Tibial artery (tissue), 4 donors: ENCODE measurements at regions not wholly inside any gene's neighbourhood (a gene's known extent, or its start where the extent isn't known, plus 50 kb on each side); places are given as distances from the start of the nearest gene placed in this dataset.
"Not testable (repeated sequence)": the region's sequence is repeated elsewhere in the genome, so short reads cannot be mapped to it uniquely, and the experiment has no call there.

ENCODE experiments used
- DNase-seq, 2 donors: peaks; one replicate each; pipeline ENCODE4 v3.0.0-alpha.2; 2019
- H3K27ac ChIP-seq, 2 donors: fragments of 200-600 bp; sonication (generic) in 1 of 2; 1 replicate in 1 of 2; 2 replicates in 1 of 2; pipeline ENCODE4 v1.5.1; 2018 to 2019; ENCODE audit warnings: mild to moderate bottlenecking in 1 of 2
- H3K27me3 ChIP-seq, 2 donors: fragments of 200-600 bp; sonication (generic) in 1 of 2; one replicate each; pipeline versions ENCODE4 v1.5.1 to v1.6.0; 2016 to 2019
- H3K36me3 ChIP-seq, 3 donors: fragments of 200-600 bp; sonication (generic) in 2 of 3; one replicate each; pipeline ENCODE4 v1.5.1; 2016 to 2019; ENCODE audit warnings: mild to moderate bottlenecking in 2 of 3
- H3K4me1 ChIP-seq, 4 donors: fragments of 200-600 bp; sonication (generic) in 2 of 4; 1 replicate in 3 of 4; 2 replicates in 1 of 4; pipeline ENCODE4 v1.5.1; 2016 to 2019
- H3K4me3 ChIP-seq, 2 donors: fragments of 200-600 bp; sonication (generic) in 1 of 2; 1 replicate in 1 of 2; 2 replicates in 1 of 2; pipeline ENCODE4 v1.5.1; 2018 to 2019; ENCODE audit warnings: mild to moderate bottlenecking in 2 of 2
- H3K9me3 ChIP-seq, 3 donors: fragments of 200-600 bp; sonication (generic) in 1 of 3; one replicate each; pipeline ENCODE4 v1.5.1; 2016 to 2019
- intact Hi-C: fragments of 100-400 bp; cut with DNase I; formaldehyde crosslinking; loops from one replicate; pipeline ENCODE4 v1.15.0; 2023; ENCODE audit warnings: low total_unique reads
- TF ChIP-seq, protein P1 (sequence below), 2 experiments: fragments of 200-600 bp in 1 of 2; fragments of 450-650 bp in 1 of 2; IDR thresholded peaks; one replicate each; pipeline ENCODE4 v1.5.1; 2017 to 2019; ENCODE audit warnings: antibody characterized with exemption in 2 of 2, mild to moderate bottlenecking in 1 of 2, moderate library complexity in 1 of 2

DNA sequence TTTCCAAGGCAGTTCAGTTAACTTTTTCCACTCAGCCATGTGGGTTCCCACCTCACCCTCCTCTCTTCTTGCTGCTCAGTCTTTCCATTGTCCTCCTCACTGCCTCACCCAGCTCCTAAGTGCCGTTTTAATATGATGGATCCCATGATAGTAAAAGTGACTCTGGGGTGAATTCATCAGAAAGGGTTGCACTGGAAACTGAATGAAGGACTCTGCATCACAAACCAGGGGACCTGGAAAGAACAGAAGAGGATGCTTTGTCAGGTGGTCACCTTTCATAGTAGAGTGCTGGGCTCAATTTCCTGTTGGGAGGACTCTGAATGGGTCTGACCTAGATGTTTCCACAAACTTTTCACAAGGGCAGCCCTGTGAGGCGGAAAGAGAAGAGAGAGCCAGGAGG is 67.8 kb upstream of the SLC8A3 start:
- TF ChIP-seq, protein P1, sequence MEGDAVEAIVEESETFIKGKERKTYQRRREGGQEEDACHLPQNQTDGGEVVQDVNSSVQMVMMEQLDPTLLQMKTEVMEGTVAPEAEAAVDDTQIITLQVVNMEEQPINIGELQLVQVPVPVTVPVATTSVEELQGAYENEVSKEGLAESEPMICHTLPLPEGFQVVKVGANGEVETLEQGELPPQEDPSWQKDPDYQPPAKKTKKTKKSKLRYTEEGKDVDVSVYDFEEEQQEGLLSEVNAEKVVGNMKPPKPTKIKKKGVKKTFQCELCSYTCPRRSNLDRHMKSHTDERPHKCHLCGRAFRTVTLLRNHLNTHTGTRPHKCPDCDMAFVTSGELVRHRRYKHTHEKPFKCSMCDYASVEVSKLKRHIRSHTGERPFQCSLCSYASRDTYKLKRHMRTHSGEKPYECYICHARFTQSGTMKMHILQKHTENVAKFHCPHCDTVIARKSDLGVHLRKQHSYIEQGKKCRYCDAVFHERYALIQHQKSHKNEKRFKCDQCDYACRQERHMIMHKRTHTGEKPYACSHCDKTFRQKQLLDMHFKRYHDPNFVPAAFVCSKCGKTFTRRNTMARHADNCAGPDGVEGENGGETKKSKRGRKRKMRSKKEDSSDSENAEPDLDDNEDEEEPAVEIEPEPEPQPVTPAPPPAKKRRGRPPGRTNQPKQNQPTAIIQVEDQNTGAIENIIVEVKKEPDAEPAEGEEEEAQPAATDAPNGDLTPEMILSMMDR (IDR thresholded peaks at IDR 0.05): no peak
- Histone ChIP-seq H3K27me3 (peaks cover 0 to 40% of the 10 kb centered on the region in 2 donors), H3K4me1 (peaks cover 0 to 7% (median 5%) of the 10 kb centered on the region in 4 donors), H3K36me3 (no peaks in the 10 kb centered on the region), H3K4me3 (no peak overlapping the region), H3K27ac (no peak overlapping the region), H3K9me3 (no peaks in the 10 kb centered on the region)
- DNase-seq: no peak
- intact Hi-C loops: no loop called here

DNA sequence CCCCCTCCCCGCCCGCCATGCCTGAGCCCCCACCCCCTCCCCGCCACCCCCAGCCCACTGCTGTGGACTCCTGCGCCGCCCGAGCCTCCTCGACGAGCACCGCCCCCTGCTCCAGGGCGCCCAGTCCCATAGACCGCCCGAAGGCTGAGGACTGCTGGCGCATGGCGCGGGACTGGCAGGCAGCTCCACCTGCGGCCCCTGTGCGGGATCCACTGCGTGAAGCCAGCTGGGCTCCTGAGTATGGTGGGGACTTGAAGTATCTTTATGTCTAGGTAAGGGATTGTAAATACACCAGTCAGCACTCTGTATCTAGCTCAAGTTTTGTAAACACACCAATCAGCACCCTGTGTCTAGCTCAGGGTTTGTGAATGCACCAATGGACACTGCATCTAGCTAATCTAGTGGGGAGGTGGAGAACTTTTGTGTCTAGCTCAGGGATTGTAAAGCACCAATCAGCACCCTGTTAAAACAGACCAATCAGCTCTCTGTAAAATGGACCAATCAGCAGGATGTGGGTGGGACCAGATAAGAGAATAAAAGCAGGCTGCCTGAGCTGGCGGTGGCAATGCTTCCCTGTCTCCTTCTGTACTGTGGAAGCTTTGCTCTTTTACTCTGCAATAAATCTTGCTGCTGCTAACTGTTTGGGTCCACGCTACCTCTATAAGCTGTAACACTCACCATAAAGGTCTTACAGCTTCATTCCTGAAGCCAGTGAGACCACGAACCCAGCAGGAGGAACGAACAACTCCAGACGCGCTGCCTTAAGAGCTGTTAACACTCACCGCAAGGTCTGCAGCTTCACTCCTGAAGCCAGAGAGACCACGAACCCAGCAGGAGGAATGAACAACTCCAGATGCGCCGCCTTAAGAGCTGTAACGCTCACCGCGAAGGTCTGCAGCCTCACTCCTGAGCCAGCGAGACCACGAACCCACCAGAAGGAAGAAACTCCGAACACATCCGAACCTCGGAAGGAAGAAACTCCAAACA is 66.6 kb upstream of the SLC8A3 start:
- H3K27ac ChIP-seq, H3K4me1 ChIP-seq: not testable (repeated sequence)

DNA sequence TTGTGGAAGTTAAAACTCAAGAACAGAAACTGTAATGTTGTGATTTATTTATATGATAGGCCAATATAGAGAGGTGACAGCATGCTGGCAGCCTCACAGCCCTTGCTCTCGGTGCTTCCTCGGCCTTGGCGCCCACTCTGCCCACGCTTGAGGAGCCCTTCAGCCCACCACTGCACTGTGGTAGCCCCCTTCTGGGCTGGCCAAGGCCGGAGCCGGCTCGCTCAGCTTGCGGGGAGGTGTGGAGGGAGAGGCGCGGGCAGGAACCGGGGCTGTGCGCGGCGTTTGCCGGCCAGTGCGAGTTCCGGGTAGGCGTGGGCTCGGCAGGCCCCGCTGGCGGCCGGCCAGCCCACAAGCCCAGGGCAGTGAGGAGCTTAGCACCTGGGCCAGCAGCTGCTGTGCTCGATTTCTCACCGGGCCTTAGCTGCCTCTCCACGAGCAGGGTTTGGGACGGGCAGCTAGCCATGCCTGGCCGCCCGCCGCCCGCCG is 65.8 kb upstream of the SLC8A3 start:
- Histone ChIP-seq H3K9me3 (no peaks in the 10 kb centered on the region), H3K27me3 (peaks cover 0 to 40% of the 10 kb centered on the region in 2 donors), H3K4me1 (peaks cover 0 to 7% (median 5%) of the 10 kb centered on the region in 4 donors), H3K4me3 (peak overlapping the region; percentile 35 to 48), H3K27ac (no peak overlapping the region), H3K36me3 (no peaks in the 10 kb centered on the region)
- no peak for DNase-seq
- TF ChIP-seq, protein P1 (IDR thresholded peaks at IDR 0.05): no peak
- intact Hi-C loops: no loop called here

More for the DNA sequence above, 66.6 kb upstream of the SLC8A3 start:
- intact Hi-C loops, H3K9me3 ChIP-seq, DNase-seq, H3K36me3 ChIP-seq: not testable (repeated sequence)
- peaks cover 0 to 40% of the 10 kb centered on the region in 2 donors for H3K27me3 ChIP-seq
- peak overlapping the region; percentile 22 for H3K4me3 ChIP-seq

DNA sequence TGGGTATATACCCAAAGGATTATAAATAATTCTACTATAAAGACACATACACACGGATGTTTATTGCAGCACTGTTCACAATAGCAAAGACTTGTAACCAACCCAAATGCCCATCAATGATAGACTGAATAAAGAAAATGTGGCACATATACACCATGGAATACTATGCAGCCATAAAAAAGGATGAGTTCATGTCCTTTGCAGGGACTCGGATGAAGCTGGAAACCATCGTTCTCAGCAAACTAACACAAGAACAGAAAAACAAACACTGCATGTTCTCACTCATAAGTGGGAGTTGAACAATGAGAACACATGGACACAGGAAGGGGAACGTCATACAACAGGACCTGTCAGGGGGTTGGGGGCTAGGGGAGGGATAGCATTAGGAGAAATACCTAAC is 64.8 kb upstream of the SLC8A3 start:
- peaks cover 0 to 39% of the 10 kb centered on the region in 2 donors for H3K27me3 ChIP-seq
- H3K36me3 ChIP-seq, intact Hi-C loops: not testable (repeated sequence)

DNA sequence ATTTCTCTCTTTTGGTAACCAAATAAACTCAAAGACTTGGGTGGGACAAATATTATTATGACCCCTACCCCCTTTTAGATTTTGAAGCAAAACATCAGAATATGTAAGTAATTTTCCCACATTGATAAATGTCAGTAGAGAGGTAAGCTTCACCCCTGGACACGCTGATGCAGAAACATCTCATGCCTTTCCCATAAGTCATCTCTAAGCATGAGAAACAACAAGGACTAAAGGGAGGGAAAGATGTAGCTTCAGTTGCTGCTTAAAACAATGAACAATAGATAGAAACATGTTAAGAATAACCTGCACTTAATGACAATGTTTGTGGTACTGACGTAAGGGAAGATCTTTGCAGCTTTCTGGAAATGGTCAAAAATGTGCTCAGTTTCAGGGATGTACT is 56.3 kb upstream of the SLC8A3 start:
- no peak for DNase-seq
- H3K27me3 ChIP-seq: no peaks in the 10 kb centered on the region
- H3K36me3 ChIP-seq: no peaks in the 10 kb centered on the region
- H3K4me1 ChIP-seq: no peaks in the 10 kb centered on the region
- TF ChIP-seq, protein P1 (IDR thresholded peaks at IDR 0.05): no peak
- no peaks in the 10 kb centered on the region for H3K9me3 ChIP-seq
- no peak overlapping the region for H3K4me3 ChIP-seq
- H3K27ac ChIP-seq: no peak overlapping the region
- intact Hi-C loops: no loop called here

More for the DNA sequence above, 64.8 kb upstream of the SLC8A3 start:
- not testable (repeated sequence) for H3K9me3 ChIP-seq, DNase-seq, H3K4me3 ChIP-seq, H3K27ac ChIP-seq, H3K4me1 ChIP-seq

DNA sequence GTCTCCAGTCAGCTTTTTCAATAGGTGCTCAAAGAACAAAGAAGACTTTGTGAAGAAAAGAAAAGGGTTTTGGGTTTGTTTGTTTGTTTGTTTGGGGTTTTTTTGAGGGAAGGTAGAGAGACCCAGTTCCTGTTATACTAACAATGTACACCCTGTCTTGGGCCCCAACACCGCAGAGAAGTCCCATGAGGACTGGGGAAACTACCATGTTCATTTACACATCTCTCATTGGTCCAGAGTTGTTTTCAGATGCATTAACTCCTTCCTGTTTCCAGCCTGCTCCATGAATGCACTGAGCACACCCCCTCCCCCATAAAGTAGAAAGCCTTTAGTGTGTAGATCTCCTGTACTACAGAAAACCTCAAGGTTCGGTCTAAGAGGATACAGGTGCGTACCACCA is 51.1 kb upstream of the SLC8A3 start:
- intact Hi-C loops: no loop called here
- DNase-seq: no peak

DNA sequence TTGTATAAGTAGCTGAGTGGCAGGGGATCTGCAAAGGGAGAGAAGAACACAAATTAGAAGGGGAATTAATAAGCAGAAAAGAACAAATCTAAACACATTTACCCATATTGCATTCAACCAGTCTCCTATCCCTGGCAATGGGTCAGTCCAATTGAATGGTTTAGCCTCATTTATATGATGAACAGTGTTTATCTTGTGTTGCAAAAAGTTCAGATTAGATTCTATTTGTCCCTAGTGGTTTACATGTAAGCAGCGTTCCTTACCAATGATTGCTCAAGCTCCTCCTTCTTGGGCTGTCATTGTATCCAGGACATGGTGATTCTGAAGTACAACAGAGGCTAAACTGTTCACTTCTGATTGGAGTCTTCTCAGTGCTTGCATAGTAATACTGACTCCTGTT is 49.9 kb upstream of the SLC8A3 start:
- H3K4me1 ChIP-seq, H3K27ac ChIP-seq, H3K36me3 ChIP-seq, H3K9me3 ChIP-seq, H3K27me3 ChIP-seq, H3K4me3 ChIP-seq, intact Hi-C loops, DNase-seq: not testable (repeated sequence)

More for the DNA sequence above, 51.1 kb upstream of the SLC8A3 start:
- Histone ChIP-seq H3K4me3 (no peak overlapping the region), H3K9me3 (no peaks in the 10 kb centered on the region), H3K4me1 (no peaks in the 10 kb centered on the region), H3K36me3 (no peaks in the 10 kb centered on the region), H3K27me3 (no peaks in the 10 kb centered on the region), H3K27ac (no peak overlapping the region)
- TF ChIP-seq, protein P1 (IDR thresholded peaks at IDR 0.05): no peak
